UCSD-AML1 (cell line): ENCODE measurements at regions not wholly inside any gene's neighbourhood (a gene's known extent, or its start where the extent isn't known, plus 50 kb on each side); places are given as distances from the start of the nearest gene placed in this dataset.
"Not testable (repeated sequence)": the region's sequence is repeated elsewhere in the genome, so short reads cannot be mapped to it uniquely, and the experiment has no call there.

Experiments
- DNase-seq: peaks from one replicate; lab custom pipeline; 2025; ENCODE audit not compliant: unreplicated experiment; lab: John Stamatoyannopoulos, UW

- no peak for DNase-seq
Measured at GRCh38 chr1:5688081-5689077, 303.8 kb downstream of the NPHP4 start.

- no peak for DNase-seq
Measured at GRCh38 chr1:5686925-5687706, 305.1 kb downstream of the NPHP4 start.

GRCh38 chr1:5686195-5686594 is 306.0 kb downstream of the NPHP4 start:
- no peak for DNase-seq

GRCh38 chr1:5685446-5686040 is 306.7 kb downstream of the NPHP4 start:
- DNase-seq: no peak

GRCh38 chr1:5684791-5685190 is 307.4 kb downstream of the NPHP4 start:
- DNase-seq: no peak

- DNase-seq: no peak
Measured at GRCh38 chr1:5683446-5683845, 308.8 kb downstream of the NPHP4 start.

GRCh38 chr1:5682626-5683225 is 309.5 kb downstream of the NPHP4 start:
- DNase-seq: no peak

- DNase-seq: no peak
Measured at GRCh38 chr1:5681654-5682053, 310.6 kb downstream of the NPHP4 start.

- no peak for DNase-seq
Measured at GRCh38 chr1:5680600-5680999, 311.6 kb downstream of the NPHP4 start.

- no peak for DNase-seq
Measured at GRCh38 chr1:5678759-5679158, 313.5 kb downstream of the NPHP4 start.

- not testable (repeated sequence) for DNase-seq
Measured at GRCh38 chr1:5672355-5672754, 319.9 kb downstream of the NPHP4 start.

GRCh38 chr1:5670590-5671350 is 321.5 kb downstream of the NPHP4 start:
- DNase-seq: no peak

- no peak for DNase-seq
Measured at GRCh38 chr1:5667513-5668325, 324.5 kb downstream of the NPHP4 start.

GRCh38 chr1:5664906-5665875 is 327.0 kb downstream of the NPHP4 start:
- DNase-seq: no peak

- no peak for DNase-seq
Measured at GRCh38 chr1:5664081-5664768, 328.0 kb downstream of the NPHP4 start.

GRCh38 chr1:5662744-5663126 is 329.5 kb downstream of the NPHP4 start:
- DNase-seq: no peak

- DNase-seq: no peak
Measured at GRCh38 chr1:5662086-5662743, 330.0 kb downstream of the NPHP4 start.
